Mesendoderm (in vitro differentiated cells): ENCODE measurements at regions not wholly inside any gene's neighbourhood (a gene's known extent, or its start where the extent isn't known, plus 50 kb on each side); places are given as distances from the start of the nearest gene placed in this dataset.

Source experiments
- DNase-seq: peaks from one replicate; pipeline ENCODE4 v3.0.0; 2013
- H2AK5ac ChIP-seq: 2 replicates; pipeline ENCODE4 v1.6.1; 2013; ENCODE audit warnings: low read length, inconsistent platforms
- H2BK120ac ChIP-seq: 2 replicates; pipeline ENCODE4 v1.6.1; 2013; ENCODE audit warnings: low read depth, mild to moderate bottlenecking, low read length, moderate library complexity, mixed read lengths
- H2BK15ac ChIP-seq: replicated peaks from 2 replicates; pipeline ENCODE4 v1.6.1; 2013; ENCODE audit warnings: low read depth, mild to moderate bottlenecking, moderate library complexity
- H2BK5ac ChIP-seq: 2 replicates; pipeline ENCODE4 v1.6.1; 2013; ENCODE audit warnings: low read length, inconsistent platforms
- H3K18ac ChIP-seq: 2 replicates; pipeline ENCODE4 v1.6.1; 2013; ENCODE audit warnings: mild to moderate bottlenecking, low read length, mixed read lengths
- H3K23ac ChIP-seq: one replicate; pipeline ENCODE4 v1.6.1; 2013; ENCODE audit warnings: low read length
- H3K27ac ChIP-seq: 2 replicates; pipeline ENCODE4 v1.5.1; 2013; ENCODE audit warnings: low read depth, mild to moderate bottlenecking, inconsistent platforms, low read length, moderate library complexity
- H3K27me3 ChIP-seq: 2 replicates; pipeline ENCODE4 v1.6.1; 2013; ENCODE audit warnings: low read length, control low read depth, mild to moderate bottlenecking, inconsistent platforms; ENCODE audit not compliant: insufficient read depth, poor library complexity
- H3K36me3 ChIP-seq: 2 replicates; pipeline ENCODE4 v1.6.1; 2013; ENCODE audit warnings: low read length, inconsistent platforms; ENCODE audit not compliant: control insufficient read depth, insufficient read depth
- H3K4ac ChIP-seq: one replicate; pipeline ENCODE4 v1.6.1; 2013; ENCODE audit warnings: low read depth, mild to moderate bottlenecking, low read length, moderate library complexity
- H3K4me1 ChIP-seq: 2 replicates; pipeline ENCODE4 v1.6.1; 2013; ENCODE audit warnings: low read depth, low read length, inconsistent platforms; ENCODE audit not compliant: control insufficient read depth
- H3K4me2 ChIP-seq: 2 replicates; pipeline ENCODE4 v1.6.1; 2013; ENCODE audit warnings: low read length
- H3K4me3 ChIP-seq: 2 replicates; pipeline ENCODE4 v1.5.1; 2013; ENCODE audit warnings: mild to moderate bottlenecking, low read length
- H3K56ac ChIP-seq: one replicate; pipeline ENCODE4 v1.6.1; 2013; ENCODE audit warnings: low read length
- H3K79me1 ChIP-seq: 2 replicates; pipeline ENCODE4 v1.6.1; 2013; ENCODE audit warnings: low read length, inconsistent platforms
- H3K79me2 ChIP-seq: 2 replicates; pipeline ENCODE4 v1.6.1; 2013; ENCODE audit warnings: mild to moderate bottlenecking, low read length; ENCODE audit not compliant: control insufficient read depth, insufficient read depth
- H3K9ac ChIP-seq: 2 replicates; pipeline ENCODE4 v1.6.1; 2013; ENCODE audit warnings: low read length, inconsistent platforms
- H4K5ac ChIP-seq: one replicate; pipeline ENCODE4 v1.6.1; 2013; ENCODE audit warnings: low read length
- H4K8ac ChIP-seq: one replicate; pipeline ENCODE4 v1.6.1; 2013; ENCODE audit warnings: low read depth, mild to moderate bottlenecking, control low read depth, low read length, moderate library complexity
- WGBS: extraction: QIAGEN DNeasy Blood & Tissue Kit; methylation state at CpG from one replicate; pipeline ENCODE4 v1.1.7; 2013; ENCODE audit warnings: low lambda C conversion rate, missing lambda C conversion rate; ENCODE audit not compliant: insufficient coverage; ENCODE audit errors: extremely low coverage; 5-methylcytosine and 5-hydroxymethylcytosine counted together

- DNase-seq = no peak
- Histone ChIP-seq H2BK120ac (no peak overlapping the region), H3K23ac (no peak overlapping the region), H3K9ac (no peak overlapping the region), H3K79me1 (no peaks in the 10 kb centered on the region), H2AK5ac (no peak overlapping the region), H3K4me3 (no peak overlapping the region), H2BK15ac (no peak overlapping the region), H3K4ac (no peak overlapping the region), H3K56ac (no peak overlapping the region), H4K8ac (no peak overlapping the region), H4K5ac (no peak overlapping the region), H3K79me2 (no peaks in the 10 kb centered on the region), H3K4me1 (no peaks in the 10 kb centered on the region), H3K27ac (no peak overlapping the region), H2BK5ac (no peak overlapping the region), H3K36me3 (no peaks in the 10 kb centered on the region), H3K27me3 (no peaks in the 10 kb centered on the region), H3K18ac (no peak overlapping the region), H3K4me2 (no peak overlapping the region)
- WGBS = no CpG with 5 or more reads among the region's 1 CpG
Measured at GRCh38 chr12:77521508-77522115, 309.1 kb upstream of the NAV3 start.

GRCh38 chr12:77514511-77514910, 316.2 kb upstream of the NAV3 start:
- H3K4me1 ChIP-seq = no peaks in the 10 kb centered on the region
- no peak overlapping the region for H4K5ac ChIP-seq
- H4K8ac ChIP-seq = no peak overlapping the region
- no peak overlapping the region for H3K9ac ChIP-seq
- no peaks in the 10 kb centered on the region for H3K36me3 ChIP-seq
- H2BK5ac ChIP-seq = no peak overlapping the region
- no peaks in the 10 kb centered on the region for H3K27me3 ChIP-seq
- no peaks in the 10 kb centered on the region for H3K79me2 ChIP-seq
- no peak overlapping the region for H2BK120ac ChIP-seq
- no peak overlapping the region for H3K27ac ChIP-seq
- H3K56ac ChIP-seq = no peak overlapping the region
- no peaks in the 10 kb centered on the region for H3K79me1 ChIP-seq
- no peak overlapping the region for H2AK5ac ChIP-seq
- H3K4ac ChIP-seq = no peak overlapping the region
- DNase-seq = no peak
- H3K23ac ChIP-seq = no peak overlapping the region
- H3K4me3 ChIP-seq = no peak overlapping the region
- WGBS = no CpG with 5 or more reads among the region's 3 CpGs
- H3K18ac ChIP-seq = no peak overlapping the region
- H2BK15ac ChIP-seq = no peak overlapping the region
- no peak overlapping the region for H3K4me2 ChIP-seq

- no peak overlapping the region for H3K4me2 ChIP-seq
- no peak for DNase-seq
- H3K79me2 ChIP-seq = no peaks in the 10 kb centered on the region
- no peak overlapping the region for H3K4me3 ChIP-seq
- no peak overlapping the region for H2BK15ac ChIP-seq
- no peaks in the 10 kb centered on the region for H3K36me3 ChIP-seq
- H3K27ac ChIP-seq = no peak overlapping the region
- no peak overlapping the region for H3K23ac ChIP-seq
- H3K4ac ChIP-seq = no peak overlapping the region
- no peaks in the 10 kb centered on the region for H3K4me1 ChIP-seq
- WGBS = no CpG with 5 or more reads among the region's 1 CpG
- no peak overlapping the region for H2AK5ac ChIP-seq
- H4K5ac ChIP-seq = no peak overlapping the region
- H3K9ac ChIP-seq = no peak overlapping the region
- no peak overlapping the region for H2BK120ac ChIP-seq
- no peaks in the 10 kb centered on the region for H3K79me1 ChIP-seq
- H3K56ac ChIP-seq = no peak overlapping the region
- no peak overlapping the region for H2BK5ac ChIP-seq
- no peak overlapping the region for H4K8ac ChIP-seq
- H3K27me3 ChIP-seq = no peaks in the 10 kb centered on the region
- no peak overlapping the region for H3K18ac ChIP-seq
Measured at GRCh38 chr12:77510985-77511384, 319.7 kb upstream of the NAV3 start.

- Histone ChIP-seq H3K18ac (no peak overlapping the region), H2AK5ac (no peak overlapping the region), H3K56ac (no peak overlapping the region), H3K79me2 (no peaks in the 10 kb centered on the region), H3K9ac (no peak overlapping the region), H4K5ac (no peak overlapping the region), H3K4me2 (no peak overlapping the region), H2BK15ac (no peak overlapping the region), H3K27me3 (no peaks in the 10 kb centered on the region), H3K27ac (no peak overlapping the region), H3K4ac (no peak overlapping the region), H3K4me1 (no peaks in the 10 kb centered on the region), H3K36me3 (no peaks in the 10 kb centered on the region), H2BK5ac (no peak overlapping the region), H3K4me3 (no peak overlapping the region), H2BK120ac (no peak overlapping the region), H3K79me1 (no peaks in the 10 kb centered on the region), H3K23ac (no peak overlapping the region), H4K8ac (no peak overlapping the region)
- DNase-seq = no peak
- WGBS = no CpG with 5 or more reads among the region's 4 CpGs
Measured at GRCh38 chr12:77504466-77504865, 326.2 kb upstream of the NAV3 start.

GRCh38 chr12:77500089-77500488, 330.6 kb upstream of the NAV3 start:
- no peak overlapping the region for H3K4me2 ChIP-seq
- H3K36me3 ChIP-seq = no peaks in the 10 kb centered on the region
- no peak overlapping the region for H3K56ac ChIP-seq
- no peak overlapping the region for H2BK5ac ChIP-seq
- no peak for DNase-seq
- no peak overlapping the region for H3K9ac ChIP-seq
- H3K18ac ChIP-seq = no peak overlapping the region
- H3K27ac ChIP-seq = no peak overlapping the region
- H3K79me2 ChIP-seq = no peaks in the 10 kb centered on the region
- no peak overlapping the region for H3K4ac ChIP-seq
- H2BK15ac ChIP-seq = no peak overlapping the region
- H3K79me1 ChIP-seq = no peaks in the 10 kb centered on the region
- H4K5ac ChIP-seq = no peak overlapping the region
- H2BK120ac ChIP-seq = no peak overlapping the region
- no peak overlapping the region for H2AK5ac ChIP-seq
- H3K23ac ChIP-seq = no peak overlapping the region
- no peak overlapping the region for H3K4me3 ChIP-seq
- no peaks in the 10 kb centered on the region for H3K27me3 ChIP-seq
- H4K8ac ChIP-seq = no peak overlapping the region
- H3K4me1 ChIP-seq = no peaks in the 10 kb centered on the region

GRCh38 chr12:77497647-77498046, 333.0 kb upstream of the NAV3 start:
- H3K27ac ChIP-seq = no peak overlapping the region

More at GRCh38 chr12:77497647-77498046, 333.0 kb upstream of the NAV3 start:
- Histone ChIP-seq H3K79me2 (no peaks in the 10 kb centered on the region), H3K4ac (no peak overlapping the region), H2BK15ac (no peak overlapping the region), H3K56ac (no peak overlapping the region), H3K9ac (no peak overlapping the region), H3K23ac (no peak overlapping the region), H2BK120ac (no peak overlapping the region), H3K27me3 (no peaks in the 10 kb centered on the region), H2BK5ac (no peak overlapping the region), H3K4me2 (no peak overlapping the region), H3K36me3 (no peaks in the 10 kb centered on the region), H3K79me1 (no peaks in the 10 kb centered on the region), H3K18ac (no peak overlapping the region), H3K4me3 (no peak overlapping the region), H2AK5ac (no peak overlapping the region), H3K4me1 (no peaks in the 10 kb centered on the region), H4K8ac (no peak overlapping the region), H4K5ac (no peak overlapping the region)
- WGBS = no CpG with 5 or more reads among the region's 1 CpG
- no peak for DNase-seq
